Progenitor cell of endocrine pancreas (in vitro differentiated cells): ENCODE measurements at regions not wholly inside any gene's neighbourhood (a gene's known extent, or its start where the extent isn't known, plus 50 kb on each side); places are given as distances from the start of the nearest gene placed in this dataset.

ENCODE experiments used
- DNase-seq: peaks from one replicate; pipeline ENCODE4 v3.0.0; 2021; ENCODE audit warnings: low spot score; ENCODE audit not compliant: unreplicated experiment
- H3K27ac Mint-ChIP-seq: 2 replicates; pipeline ENCODE4 v1.8.0; 2021; ENCODE audit warnings: mild to moderate bottlenecking, moderate library complexity, mixed read lengths
- H3K27me3 Mint-ChIP-seq: 2 replicates; pipeline ENCODE4 v1.8.0; 2021; ENCODE audit warnings: mixed read lengths
- H3K36me3 Mint-ChIP-seq: 2 replicates; pipeline ENCODE4 v1.8.0; 2022; ENCODE audit warnings: mixed read lengths; ENCODE audit not compliant: insufficient read depth
- H3K4me1 Mint-ChIP-seq: 2 replicates; pipeline ENCODE4 v1.8.0; 2021; ENCODE audit warnings: low read depth, mixed read lengths
- H3K4me3 Mint-ChIP-seq: 2 replicates; pipeline ENCODE4 v1.8.0; 2021; ENCODE audit warnings: low read depth, mild to moderate bottlenecking, moderate library complexity, mixed read lengths
- H3K9me3 Mint-ChIP-seq: 2 replicates; pipeline ENCODE4 v1.8.0; 2021; ENCODE audit warnings: low read depth, mixed read lengths
- CTCF ChIP-seq: fragments of 200-600 bp; sonication (generic); IDR thresholded peaks from one replicate; pipeline ENCODE4 v1.5.0; 2021; ENCODE audit warnings: antibody characterized with exemption, mild to moderate bottlenecking; ENCODE audit not compliant: unreplicated experiment

GRCh38 chr9:94504358-94504757, 50.5 kb upstream of the PCAT7 start:
- Mint-ChIP-seq H3K27ac (no peak overlapping the region), H3K9me3 (peaks cover 15% of the 10 kb centered on the region), H3K4me1 (peaks cover under 1% of the 10 kb centered on the region), H3K4me3 (no peak overlapping the region), H3K27me3 (no peaks in the 10 kb centered on the region), H3K36me3 (peaks cover 2% of the 10 kb centered on the region)
- DNase-seq, result no peak
- TF ChIP-seq CTCF, result no peak
